ENCODE measurements at regions not wholly inside any gene's neighbourhood (a gene's known extent, or its start where the extent isn't known, plus 50 kb on each side); places are given as distances from the start of the nearest gene placed in this dataset.

DNA sequence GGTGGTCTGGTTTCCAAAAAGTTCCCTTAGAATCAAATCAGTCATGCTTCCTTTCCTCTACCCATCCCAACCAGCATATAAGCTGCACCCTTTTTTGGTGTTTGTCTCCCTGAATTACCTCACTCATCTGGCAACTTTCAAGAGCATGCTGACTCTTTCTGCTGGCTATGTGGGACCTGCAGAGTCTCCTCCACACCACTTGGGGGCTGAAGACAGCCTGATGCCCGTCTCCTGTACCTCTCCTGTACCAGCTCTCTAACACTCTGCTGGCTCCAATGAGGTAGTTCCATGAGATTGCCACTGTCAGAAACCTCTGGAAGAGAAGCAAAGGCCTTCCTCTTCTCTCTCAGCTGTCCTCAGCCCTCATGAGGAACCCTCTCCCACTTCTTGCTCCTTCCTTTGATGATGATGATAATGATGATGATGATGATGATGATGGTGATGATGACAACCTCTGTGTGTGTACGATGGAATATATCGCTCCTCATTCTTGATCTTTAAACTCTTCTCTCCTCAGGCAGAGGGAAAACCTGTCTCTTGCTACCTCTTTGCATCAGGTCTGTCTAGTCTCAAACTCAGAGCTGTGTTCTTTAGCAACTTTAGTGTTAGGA, 257.5 kb downstream of the ZNF621 start:
- DNase-seq = no peak

DNA sequence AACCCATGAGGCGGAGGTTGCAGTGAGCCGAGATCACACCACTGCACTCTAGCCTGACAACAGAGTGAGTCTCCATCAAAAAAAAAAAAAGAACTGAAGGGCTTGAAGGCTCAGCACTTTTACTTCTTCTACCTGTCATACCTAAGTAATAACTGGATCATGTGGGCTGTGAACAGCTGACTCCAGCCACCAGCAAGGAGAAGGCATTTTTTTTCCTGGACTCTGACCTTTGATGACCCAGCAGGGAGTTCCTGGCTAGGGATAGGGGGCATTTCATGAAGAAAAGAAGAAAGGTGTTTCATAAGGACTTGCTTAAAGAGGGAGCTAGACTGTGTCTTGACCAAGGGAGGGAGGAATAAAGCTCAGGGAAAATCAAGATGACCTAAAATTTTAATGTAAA, 266.0 kb downstream of the ZNF621 start:
- POLR2A ChIA-PET = no interaction called here
- CTCF ChIA-PET = no interaction called here
- Mint-ChIP-seq H3K27ac (no peak overlapping the region), H3K9me3 (no peaks in the 10 kb centered on the region), H3K4me1 (no peaks in the 10 kb centered on the region), H3K36me3 (ENCODE audit: low read depth) (no peaks in the 10 kb centered on the region), H3K27me3 (peaks cover 5% of the 10 kb centered on the region), H3K4me3 (no peak overlapping the region)
- no peak for DNase-seq

More for the DNA sequence above, 257.5 kb downstream of the ZNF621 start:
- Mint-ChIP-seq H3K27ac (no peak overlapping the region), H3K27me3 (peaks cover 1% of the 10 kb centered on the region), H3K4me1 (no peaks in the 10 kb centered on the region), H3K4me3 (no peak overlapping the region), H3K9me3 (no peaks in the 10 kb centered on the region), H3K36me3 (ENCODE audit: low read depth) (no peaks in the 10 kb centered on the region)
- ChIA-PET CTCF (no interaction called here), POLR2A (no interaction called here)

DNA sequence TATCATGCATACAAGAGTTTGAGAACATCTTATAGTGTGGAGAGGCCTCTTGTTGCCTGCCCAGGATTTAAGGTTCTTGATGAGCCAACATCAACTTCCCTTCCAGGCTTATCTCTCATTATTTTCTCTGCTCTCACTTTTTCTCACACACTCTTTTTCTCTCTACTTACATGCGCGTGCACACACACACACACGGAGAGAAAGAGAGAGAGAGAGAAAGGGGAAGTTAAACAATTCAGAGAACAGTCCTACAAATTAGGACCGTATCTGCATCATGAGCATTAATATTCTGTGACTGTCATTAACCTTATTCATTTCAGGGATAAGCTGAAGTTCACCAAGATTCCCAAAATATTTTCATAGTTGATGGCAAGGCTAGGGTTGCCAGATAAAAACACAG, 269.0 kb downstream of the ZNF621 start:
- Mint-ChIP-seq H3K4me1 (no peaks in the 10 kb centered on the region), H3K9me3 (no peaks in the 10 kb centered on the region), H3K27ac (no peak overlapping the region), H3K27me3 (peaks cover 4% of the 10 kb centered on the region), H3K36me3 (ENCODE audit: low read depth) (no peaks in the 10 kb centered on the region), H3K4me3 (no peak overlapping the region)
- CTCF ChIA-PET = no interaction called here
- POLR2A ChIA-PET = no interaction called here
- no peak for DNase-seq

DNA sequence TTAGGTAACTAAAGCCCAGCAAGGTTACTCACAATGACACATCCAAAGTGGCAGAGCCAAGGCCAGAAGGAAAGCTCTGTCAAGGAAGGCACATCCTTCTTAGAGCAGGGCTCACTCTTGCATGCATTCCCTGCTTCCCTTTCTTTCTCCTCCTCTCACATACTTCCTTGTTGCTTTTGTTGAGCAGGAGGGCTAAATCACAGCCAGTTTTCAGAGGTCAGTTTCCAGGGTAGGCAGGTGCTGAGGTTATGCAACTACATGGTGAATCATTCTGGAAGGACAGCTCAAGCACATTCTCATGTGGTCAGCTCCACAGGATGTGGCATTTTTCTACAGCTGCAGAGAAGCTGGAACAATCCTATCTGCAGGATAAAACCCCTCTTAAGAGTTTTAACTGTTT, 275.6 kb downstream of the ZNF621 start:
- ChIA-PET POLR2A (no interaction called here), CTCF (no interaction called here)
- no peak overlapping the region for H3K27ac Mint-ChIP-seq
- DNase-seq = no peak
- peaks cover 4% of the 10 kb centered on the region for H3K27me3 Mint-ChIP-seq
- H3K4me1 Mint-ChIP-seq = no peaks in the 10 kb centered on the region
- H3K9me3 Mint-ChIP-seq = peaks cover 2% of the 10 kb centered on the region
- H3K4me3 Mint-ChIP-seq = no peak overlapping the region
- no peaks in the 10 kb centered on the region for H3K36me3 Mint-ChIP-seq (ENCODE audit: low read depth)

DNA sequence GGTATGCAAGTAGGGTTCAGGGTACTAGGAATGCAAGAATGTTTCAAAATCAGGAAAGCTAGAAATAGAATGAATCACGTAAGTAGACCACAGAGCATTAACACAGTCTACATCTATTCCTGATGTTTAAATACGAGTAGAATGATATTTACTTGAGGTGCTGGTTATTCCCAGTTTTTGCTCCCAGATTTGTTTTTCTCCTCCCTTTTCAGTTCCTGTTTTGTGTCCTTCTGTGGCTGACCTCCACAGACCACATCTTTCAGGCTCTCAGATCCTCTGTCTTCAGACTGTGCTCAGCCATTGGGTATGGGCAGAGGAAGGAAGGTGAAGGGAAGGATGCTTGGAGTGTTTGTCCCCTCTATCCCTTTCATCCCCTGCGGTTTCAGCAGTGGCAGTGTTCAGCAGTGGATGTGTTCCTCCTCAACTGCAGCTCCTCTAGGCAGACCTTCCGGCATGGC, 276.6 kb downstream of the ZNF621 start:
- no peak for DNase-seq
- no peak overlapping the region for H3K4me3 Mint-ChIP-seq
- H3K4me1 Mint-ChIP-seq = no peaks in the 10 kb centered on the region
- peaks cover 2% of the 10 kb centered on the region for H3K9me3 Mint-ChIP-seq
- ChIA-PET CTCF (no interaction called here), POLR2A (no interaction called here)
- no peaks in the 10 kb centered on the region for H3K36me3 Mint-ChIP-seq (ENCODE audit: low read depth)
- no peak overlapping the region for H3K27ac Mint-ChIP-seq
- peaks cover 4% of the 10 kb centered on the region for H3K27me3 Mint-ChIP-seq

DNA sequence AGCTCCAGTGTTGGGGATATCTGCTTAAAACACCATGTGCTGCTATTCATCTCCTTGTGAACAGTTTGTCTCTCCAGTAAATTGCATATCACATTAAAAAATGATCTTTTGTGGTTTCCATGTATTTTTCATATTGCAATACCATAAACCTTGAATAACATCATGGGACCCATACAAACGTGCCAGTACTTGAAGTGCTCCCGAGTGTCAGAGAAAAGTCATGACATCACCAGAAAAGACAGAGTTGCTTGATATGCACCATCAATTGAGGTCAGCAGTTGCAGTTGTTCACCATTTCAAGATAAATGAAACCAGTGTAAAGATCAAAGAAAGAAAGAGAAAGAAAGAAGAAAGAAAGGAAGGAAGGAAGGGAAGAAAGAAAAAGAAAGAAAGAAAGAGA, 278.6 kb downstream of the ZNF621 start:
- H3K36me3 Mint-ChIP-seq (ENCODE audit: low read depth) = no peaks in the 10 kb centered on the region
- no peak overlapping the region for H3K4me3 Mint-ChIP-seq
- DNase-seq = no peak
- no peaks in the 10 kb centered on the region for H3K4me1 Mint-ChIP-seq
- H3K27me3 Mint-ChIP-seq = peaks cover 4% of the 10 kb centered on the region
- ChIA-PET POLR2A (no interaction called here), CTCF (no interaction called here)
- peaks cover 2% of the 10 kb centered on the region for H3K9me3 Mint-ChIP-seq
- H3K27ac Mint-ChIP-seq = no peak overlapping the region

DNA sequence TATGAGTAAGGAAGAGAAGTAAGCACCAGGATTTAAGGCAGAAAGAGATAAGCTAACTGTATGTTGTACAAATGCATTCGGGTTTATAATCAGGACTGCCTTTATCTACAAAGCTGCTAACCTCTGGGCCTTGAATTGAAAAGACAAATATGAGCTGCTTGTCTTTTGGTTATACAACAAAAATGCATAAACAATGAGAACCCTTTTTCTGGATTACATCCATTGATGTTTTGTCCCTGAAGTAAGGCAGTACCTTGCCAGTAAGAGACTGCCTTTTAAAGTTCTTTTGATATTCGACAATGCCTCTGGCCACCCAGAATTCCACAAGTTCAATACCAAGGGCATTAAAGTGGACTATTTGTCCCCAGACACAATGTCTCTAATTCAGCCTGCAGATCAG, 280.7 kb downstream of the ZNF621 start:
- Mint-ChIP-seq H3K27ac (no peak overlapping the region), H3K36me3 (ENCODE audit: low read depth) (no peaks in the 10 kb centered on the region), H3K4me1 (no peaks in the 10 kb centered on the region), H3K27me3 (peaks cover 2% of the 10 kb centered on the region), H3K4me3 (no peak overlapping the region), H3K9me3 (peaks cover 2% of the 10 kb centered on the region)
- no peak for DNase-seq
- POLR2A ChIA-PET = no interaction called here
- CTCF ChIA-PET = no interaction called here

DNA sequence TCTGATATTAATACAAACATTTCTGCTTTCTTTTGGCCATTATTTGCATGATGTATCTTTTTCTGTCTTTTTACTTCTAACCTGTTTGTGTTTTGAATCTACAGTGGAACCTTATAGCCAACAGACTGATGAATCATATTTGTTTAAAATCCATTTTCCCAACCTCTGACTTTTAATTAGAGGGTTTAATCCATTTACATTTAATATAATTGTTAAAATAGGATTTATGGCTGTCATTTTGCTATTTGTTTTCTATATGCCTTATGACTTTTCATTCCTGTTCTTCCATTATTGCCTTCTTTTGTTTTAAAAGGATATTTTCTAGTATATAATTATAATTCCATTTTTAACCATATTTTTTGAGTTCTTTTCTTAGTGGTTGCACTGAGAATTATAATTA, 286.1 kb downstream of the ZNF621 start:
- Mint-ChIP-seq H3K4me1 (no peaks in the 10 kb centered on the region), H3K27ac (no peak overlapping the region), H3K4me3 (no peak overlapping the region), H3K9me3 (peaks cover 3% of the 10 kb centered on the region), H3K36me3 (ENCODE audit: low read depth) (no peaks in the 10 kb centered on the region), H3K27me3 (peaks cover 7% of the 10 kb centered on the region)
- POLR2A ChIA-PET = no interaction called here
- CTCF ChIA-PET = no interaction called here
- no peak for DNase-seq

DNA sequence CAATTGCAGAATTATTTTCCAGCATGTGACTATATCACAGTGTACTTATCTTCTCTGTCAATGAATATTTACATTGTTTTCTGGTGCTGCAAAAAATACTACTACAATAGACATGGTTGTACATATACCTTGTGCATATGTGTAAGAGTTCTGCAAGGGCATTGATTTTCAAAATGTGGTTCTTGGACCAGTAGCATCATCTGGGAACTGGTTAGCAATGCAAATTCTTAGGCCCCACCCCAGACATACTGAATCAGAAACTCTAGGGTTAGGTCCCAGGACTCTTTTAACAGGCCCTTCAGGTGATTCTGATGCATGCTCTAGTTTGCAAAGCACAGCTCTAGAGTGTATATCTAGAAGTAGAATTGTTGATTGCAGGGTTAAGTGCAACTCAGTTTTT, 292.3 kb downstream of the ZNF621 start:
- Mint-ChIP-seq H3K4me3 (no peak overlapping the region), H3K27me3 (peaks cover 6% of the 10 kb centered on the region), H3K36me3 (ENCODE audit: low read depth) (no peaks in the 10 kb centered on the region), H3K9me3 (peaks cover 3% of the 10 kb centered on the region), H3K27ac (no peak overlapping the region), H3K4me1 (no peaks in the 10 kb centered on the region)
- POLR2A ChIA-PET = no interaction called here
- no peak for DNase-seq
- CTCF ChIA-PET = no interaction called here

DNA sequence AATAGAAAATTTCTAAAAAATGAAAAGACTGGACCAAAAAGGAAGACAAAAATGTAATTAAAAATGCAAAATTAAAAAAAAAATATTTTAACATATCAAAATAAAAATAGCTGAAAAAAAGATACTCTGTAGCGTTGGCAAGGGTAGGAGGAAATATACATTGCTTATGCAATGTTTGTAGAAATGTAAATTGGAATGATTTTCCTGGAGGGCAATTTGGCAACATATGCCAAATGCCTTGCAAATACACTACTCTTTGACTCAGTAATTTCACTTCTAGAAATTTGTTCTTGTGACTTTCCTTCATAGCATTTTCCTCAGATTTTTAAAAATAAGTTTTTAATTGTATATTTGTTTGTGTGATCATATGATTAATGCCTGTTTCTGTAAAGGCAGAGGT, 296.6 kb downstream of the ZNF621 start:
- H3K27ac Mint-ChIP-seq = no peak overlapping the region
- DNase-seq = no peak
- H3K9me3 Mint-ChIP-seq = no peaks in the 10 kb centered on the region

DNA sequence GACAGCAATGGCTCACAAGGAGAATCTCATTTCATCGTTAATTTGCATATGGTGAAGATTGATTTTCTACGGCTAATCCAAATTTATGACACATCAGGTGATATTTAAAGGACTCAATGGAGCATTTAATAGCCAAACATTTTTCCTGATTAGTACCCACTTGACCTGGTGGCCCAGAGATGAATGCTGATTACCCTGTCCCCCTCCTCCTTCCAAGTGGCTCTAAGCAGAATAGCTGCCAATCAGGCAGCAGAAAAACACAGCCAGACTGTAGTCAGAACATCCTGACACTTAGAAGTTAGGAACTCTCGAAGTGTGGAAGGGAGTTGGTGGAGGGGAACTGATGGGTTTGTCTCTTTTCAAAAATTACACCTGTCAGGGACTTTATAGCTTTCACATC, 302.5 kb downstream of the ZNF621 start:
- DNase-seq = no peak
- peaks cover 6% of the 10 kb centered on the region for H3K27me3 Mint-ChIP-seq
- ChIA-PET POLR2A (no interaction called here), CTCF (no interaction called here)
- H3K4me3 Mint-ChIP-seq = no peak overlapping the region
- no peaks in the 10 kb centered on the region for H3K36me3 Mint-ChIP-seq (ENCODE audit: low read depth)
- no peaks in the 10 kb centered on the region for H3K9me3 Mint-ChIP-seq
- no peak overlapping the region for H3K27ac Mint-ChIP-seq
- H3K4me1 Mint-ChIP-seq = no peaks in the 10 kb centered on the region

More for the DNA sequence above, 296.6 kb downstream of the ZNF621 start:
- H3K36me3 Mint-ChIP-seq (ENCODE audit: low read depth) = no peaks in the 10 kb centered on the region
- no peak overlapping the region for H3K4me3 Mint-ChIP-seq
- POLR2A ChIA-PET = no interaction called here
- no peaks in the 10 kb centered on the region for H3K4me1 Mint-ChIP-seq
- H3K27me3 Mint-ChIP-seq = peaks cover 2% of the 10 kb centered on the region
- CTCF ChIA-PET = no interaction called here

DNA sequence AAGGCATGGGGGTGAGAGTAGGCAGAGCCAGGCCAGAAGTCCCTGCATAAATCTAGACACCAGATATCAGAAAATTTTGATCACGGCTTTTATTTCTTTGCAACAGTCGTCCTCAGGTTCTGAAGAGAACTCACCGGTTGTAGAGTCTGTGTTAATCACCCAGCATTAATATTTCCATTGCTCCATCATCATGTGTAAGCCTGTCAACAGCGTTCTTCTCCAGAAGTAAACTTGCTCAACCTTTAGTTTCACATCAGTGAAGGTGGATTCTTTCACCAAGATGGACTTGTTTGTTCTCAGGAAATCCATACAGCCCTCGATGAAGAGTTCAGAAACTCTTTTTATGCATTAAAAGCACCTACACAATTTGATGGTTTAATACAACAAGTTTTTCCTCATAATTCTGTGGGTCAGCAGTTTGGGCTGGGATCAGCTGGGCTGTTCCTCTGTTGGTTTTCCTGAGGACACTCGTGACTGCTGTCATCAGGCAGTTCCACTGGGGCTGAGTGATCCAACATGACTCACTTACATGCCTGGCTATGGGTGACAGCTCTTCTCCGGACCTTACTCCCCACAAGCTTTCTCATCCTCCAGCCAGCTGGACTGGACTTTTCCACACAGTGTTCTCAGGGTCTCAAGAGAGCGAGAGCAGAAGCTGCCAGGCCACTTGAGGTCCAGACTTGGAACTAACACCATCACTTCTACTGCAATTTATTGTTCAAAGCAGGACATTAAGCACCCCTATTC, 303.4 kb downstream of the ZNF621 start:
- POLR2A ChIA-PET = no interaction called here
- Mint-ChIP-seq H3K9me3 (no peaks in the 10 kb centered on the region), H3K27me3 (peaks cover 8% of the 10 kb centered on the region), H3K4me3 (no peak overlapping the region), H3K4me1 (no peaks in the 10 kb centered on the region), H3K27ac (no peak overlapping the region), H3K36me3 (ENCODE audit: low read depth) (no peaks in the 10 kb centered on the region)
- CTCF ChIA-PET = no interaction called here
- no peak for DNase-seq

DNA sequence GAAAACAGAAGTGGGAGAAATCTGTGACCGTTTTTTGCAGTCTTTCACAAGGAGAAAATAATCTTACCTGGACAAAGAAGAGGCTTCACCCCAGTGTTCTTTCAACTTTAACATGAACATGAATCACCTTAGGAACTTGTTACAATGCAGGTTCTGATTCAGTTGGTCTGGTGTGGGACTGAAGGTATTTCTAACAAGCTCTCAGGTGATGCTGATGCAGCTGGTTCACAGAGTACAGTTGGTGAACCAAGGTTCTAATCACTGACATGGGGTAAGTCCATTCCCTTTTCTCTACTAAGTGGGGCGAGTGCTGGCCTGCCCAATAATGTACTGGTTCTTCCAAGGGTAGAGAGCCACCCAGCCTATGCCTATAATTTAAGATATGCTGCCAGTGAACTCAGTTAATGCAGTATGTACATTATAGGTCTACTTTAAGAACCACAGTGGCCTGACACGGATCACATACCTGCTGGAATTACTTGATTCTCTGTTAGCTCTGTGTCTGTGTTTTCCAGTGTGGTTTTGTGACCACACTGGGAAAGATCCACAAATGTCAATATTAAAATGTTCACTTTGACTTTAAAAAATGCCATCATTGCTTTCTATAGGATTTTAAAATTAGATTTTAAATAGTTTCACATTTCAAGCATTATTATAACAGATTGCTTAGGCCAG, 304.1 kb downstream of the ZNF621 start:
- H3K27ac Mint-ChIP-seq = no peak overlapping the region
- ChIA-PET POLR2A (no interaction called here), CTCF (no interaction called here)
- H3K4me3 Mint-ChIP-seq = no peak overlapping the region
- no peaks in the 10 kb centered on the region for H3K36me3 Mint-ChIP-seq (ENCODE audit: low read depth)
- no peaks in the 10 kb centered on the region for H3K9me3 Mint-ChIP-seq
- DNase-seq = no peak
- H3K27me3 Mint-ChIP-seq = peaks cover 8% of the 10 kb centered on the region
- no peaks in the 10 kb centered on the region for H3K4me1 Mint-ChIP-seq

DNA sequence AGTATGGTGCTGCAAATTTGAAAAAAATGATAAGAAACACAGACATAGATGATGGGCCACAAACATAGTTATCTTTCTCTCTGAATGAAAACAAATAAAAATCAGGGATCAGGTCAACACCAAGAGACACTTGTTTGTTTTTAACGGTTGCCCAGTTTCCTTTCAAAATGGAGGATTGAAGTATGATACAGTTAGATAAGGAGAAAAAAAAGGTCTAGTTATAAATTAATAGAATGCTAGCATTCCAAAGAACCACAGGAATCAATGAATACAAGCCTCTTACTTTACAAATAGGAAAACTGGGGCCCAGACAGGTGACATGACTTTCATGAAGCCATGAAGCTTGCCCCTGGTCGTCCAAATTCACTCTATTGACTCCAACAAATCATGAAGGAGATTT, 305.1 kb downstream of the ZNF621 start:
- ChIA-PET POLR2A (no interaction called here), CTCF (no interaction called here)
- no peaks in the 10 kb centered on the region for H3K9me3 Mint-ChIP-seq
- DNase-seq = no peak
- H3K27ac Mint-ChIP-seq = no peak overlapping the region
- H3K4me3 Mint-ChIP-seq = no peak overlapping the region
- no peaks in the 10 kb centered on the region for H3K4me1 Mint-ChIP-seq
- no peaks in the 10 kb centered on the region for H3K36me3 Mint-ChIP-seq (ENCODE audit: low read depth)
- peaks cover 8% of the 10 kb centered on the region for H3K27me3 Mint-ChIP-seq
